VCaP (cell line): ENCODE measurements at regions not wholly inside any gene's neighbourhood (a gene's known extent, or its start where the extent isn't known, plus 50 kb on each side); places are given as distances from the start of the nearest gene placed in this dataset.

Experiments
- H3K27ac ChIP-seq: fragments of 450-650 bp; 2 replicates; pipeline ENCODE4 v1.5.1; 2017
- CTCF ChIP-seq: fragments of 450-650 bp; conservative IDR thresholded peaks from 2 replicates; pipeline ENCODE4 v1.5.1; 2017; ENCODE audit warnings: mild to moderate bottlenecking, moderate library complexity

- TF ChIP-seq CTCF = no peak
- H3K27ac ChIP-seq = no peak overlapping the region
These were observed 555.9 kb upstream of the DPP6 start for GRCh38 chr7:153496257-153496656.

GRCh38 chr7:153503093-153503492 lies 549.1 kb upstream of the DPP6 start:
- H3K27ac ChIP-seq = no peak overlapping the region
- no peak for TF ChIP-seq CTCF

GRCh38 chr7:153504288-153505075 lies 547.7 kb upstream of the DPP6 start:
- no peak overlapping the region for H3K27ac ChIP-seq
- no peak for TF ChIP-seq CTCF

- TF ChIP-seq CTCF = no peak
- H3K27ac ChIP-seq = no peak overlapping the region
These were observed 544.3 kb upstream of the DPP6 start for GRCh38 chr7:153507885-153508284.

- TF ChIP-seq CTCF = no peak
- H3K27ac ChIP-seq = no peak overlapping the region
These were observed 542.4 kb upstream of the DPP6 start for GRCh38 chr7:153509768-153510167.

GRCh38 chr7:153510674-153511073 lies 541.5 kb upstream of the DPP6 start:
- no peak for TF ChIP-seq CTCF
- no peak overlapping the region for H3K27ac ChIP-seq

GRCh38 chr7:153514032-153514431 lies 538.2 kb upstream of the DPP6 start:
- TF ChIP-seq CTCF = no peak
- H3K27ac ChIP-seq = no peak overlapping the region
